HG03378 (cell line): ENCODE measurements at regions not wholly inside any gene's neighbourhood (a gene's known extent, or its start where the extent isn't known, plus 50 kb on each side); places are given as distances from the start of the nearest gene placed in this dataset.

ENCODE experiments used
- ATAC-seq: cut with Tn5 transposase; IDR thresholded peaks from one replicate; pipeline ENCODE4 v1.9.1; 2021; ENCODE audit warnings: mild to moderate bottlenecking, moderate library complexity; ENCODE audit not compliant: unreplicated experiment

GRCh38 chr1:221286399-221286798, 407.2 kb downstream of the HLX start:
- no peak for ATAC-seq

DNA sequence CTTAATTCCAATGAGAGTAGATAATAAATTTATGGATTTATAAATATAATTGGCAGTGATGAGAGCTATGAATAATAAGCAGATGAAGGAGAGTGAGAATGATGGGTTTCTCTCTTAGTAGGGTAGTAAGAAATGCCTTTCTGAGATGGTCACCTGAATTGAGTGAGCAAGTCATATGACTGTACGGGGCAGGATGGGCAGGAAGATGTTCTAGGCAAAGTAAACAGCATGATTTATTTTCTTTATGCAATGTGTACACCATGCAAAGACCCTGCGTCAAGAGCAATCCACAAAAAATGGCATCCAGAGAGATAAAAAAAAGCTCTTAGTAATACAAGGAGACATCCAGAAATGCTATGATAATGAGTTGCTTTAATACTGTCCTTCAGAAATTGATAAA, 409.9 kb downstream of the HLX start:
- no peak for ATAC-seq

DNA sequence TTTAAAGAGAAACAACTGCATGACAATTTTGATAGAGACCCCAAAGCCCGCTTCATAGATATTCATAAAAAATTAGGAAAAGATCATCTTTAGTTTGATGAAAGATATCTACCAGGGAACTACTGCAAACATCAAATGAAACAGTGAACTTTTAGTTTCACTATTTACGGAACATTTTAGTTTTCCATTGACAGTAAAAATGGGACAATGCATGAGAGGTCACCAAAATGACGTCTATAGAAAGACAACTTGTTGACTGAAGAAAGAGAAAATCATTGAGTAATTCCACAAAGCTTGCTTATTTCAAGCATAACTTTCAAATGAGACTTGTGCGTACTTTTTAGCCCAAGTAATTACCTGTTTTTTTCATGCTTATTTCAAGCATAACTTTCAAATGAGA, 411.4 kb downstream of the HLX start:
- ATAC-seq: no peak

- ATAC-seq: no peak
Observed at GRCh38 chr1:221291113-221291512, 411.9 kb downstream of the HLX start.

- ATAC-seq: no peak
Observed at GRCh38 chr1:221292652-221293051, 413.4 kb downstream of the HLX start.

- no peak for ATAC-seq
Observed at GRCh38 chr1:221294242-221294641, 415.0 kb downstream of the HLX start.

DNA sequence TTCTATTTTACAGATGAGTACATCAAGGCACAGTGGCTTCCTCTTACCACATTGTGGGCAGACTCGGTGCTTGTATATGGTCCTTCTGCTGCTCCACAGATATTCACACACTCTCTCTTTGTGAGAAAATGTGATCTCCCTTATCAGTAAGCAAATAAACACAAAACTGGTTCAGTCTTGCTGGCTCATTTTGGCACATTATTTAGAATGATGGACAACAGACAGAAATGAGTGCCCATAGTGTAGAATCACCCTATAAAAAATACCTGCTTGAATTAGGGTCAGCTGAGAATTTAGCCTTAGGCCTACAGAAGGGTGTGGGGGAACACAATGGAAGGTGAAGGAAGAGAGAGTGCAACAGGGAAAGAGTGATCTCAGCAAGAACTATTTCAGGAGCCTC, 423.1 kb downstream of the HLX start:
- ATAC-seq: no peak

- ATAC-seq: no peak
Observed at GRCh38 chr1:221302810-221303209, 423.6 kb downstream of the HLX start.

DNA sequence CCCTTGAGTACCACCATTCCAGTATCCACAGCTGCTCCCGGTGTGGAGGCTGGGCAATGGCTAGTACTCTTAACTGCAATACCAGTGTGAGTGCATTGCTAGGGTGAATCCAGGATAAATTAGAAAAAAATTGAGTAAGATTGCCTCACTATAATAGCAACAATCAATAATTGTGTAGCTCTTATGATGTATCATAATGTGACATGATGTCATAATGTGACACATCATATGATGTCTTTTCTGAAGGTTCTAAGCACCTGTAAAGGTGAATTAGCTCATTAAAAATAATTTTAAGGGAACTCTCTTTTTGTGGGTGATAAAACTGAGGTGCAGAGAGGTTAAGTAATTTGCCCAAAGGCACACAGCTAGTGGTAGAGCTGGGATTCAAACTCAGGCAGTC, 424.4 kb downstream of the HLX start:
- ATAC-seq: no peak

DNA sequence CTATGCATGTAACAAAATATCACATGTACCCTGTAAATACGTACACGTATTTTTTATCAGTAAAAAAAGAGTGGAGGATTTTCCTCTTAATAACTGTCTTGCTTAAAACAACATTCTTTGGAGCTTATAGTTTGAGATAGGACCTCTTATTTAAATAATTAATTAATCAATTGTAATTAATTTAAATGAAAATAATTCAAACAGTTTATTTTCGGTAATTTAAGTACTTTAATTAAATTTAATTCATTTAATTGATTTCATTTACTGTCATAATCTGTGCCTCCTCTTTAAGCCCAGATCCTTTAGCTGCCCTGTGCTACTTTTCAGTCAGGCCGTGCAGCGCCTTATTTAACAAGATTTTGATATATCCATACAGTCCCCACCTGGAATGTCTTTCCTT, 427.0 kb downstream of the HLX start:
- no peak for ATAC-seq

- ATAC-seq: no peak
Observed at GRCh38 chr1:221308534-221309511, 429.6 kb downstream of the HLX start.

DNA sequence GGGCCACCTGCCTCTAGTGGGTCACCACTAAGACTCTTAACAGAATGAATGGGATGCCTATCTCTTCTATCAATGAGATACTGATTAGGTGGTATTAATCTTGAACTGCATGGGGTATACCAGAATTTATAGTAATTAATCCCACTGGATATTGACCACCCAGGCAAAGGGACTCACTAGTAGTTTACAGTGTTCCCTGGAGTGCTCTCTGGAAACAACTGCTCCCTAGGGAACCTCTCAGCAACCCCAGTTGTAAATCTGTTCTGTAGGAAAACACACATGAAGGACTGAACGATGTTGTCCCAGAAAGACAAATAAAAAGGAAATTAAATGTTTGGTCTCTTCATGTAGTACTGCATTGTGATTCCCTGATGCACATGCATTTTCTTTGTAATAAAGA, 430.5 kb downstream of the HLX start:
- ATAC-seq: no peak

DNA sequence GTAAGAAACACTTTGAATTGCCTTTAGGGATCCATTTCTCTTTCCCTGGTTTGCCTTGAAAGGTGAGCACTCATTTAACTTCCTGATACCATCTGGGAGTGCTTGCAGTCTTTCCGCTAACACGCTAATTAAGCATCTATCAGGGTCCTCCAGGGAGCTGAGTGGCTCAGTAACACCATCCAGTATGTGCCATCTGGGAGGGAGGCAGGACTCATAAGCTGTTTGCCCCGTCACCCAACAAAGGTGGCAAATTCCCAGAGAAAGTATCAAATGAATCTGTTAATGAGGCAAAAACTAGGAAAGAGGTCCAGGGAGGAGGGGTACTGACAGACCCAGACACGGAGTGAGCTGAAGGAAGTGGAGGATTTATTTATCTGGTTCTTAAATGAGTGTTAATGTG, 430.9 kb downstream of the HLX start:
- ATAC-seq: no peak

DNA sequence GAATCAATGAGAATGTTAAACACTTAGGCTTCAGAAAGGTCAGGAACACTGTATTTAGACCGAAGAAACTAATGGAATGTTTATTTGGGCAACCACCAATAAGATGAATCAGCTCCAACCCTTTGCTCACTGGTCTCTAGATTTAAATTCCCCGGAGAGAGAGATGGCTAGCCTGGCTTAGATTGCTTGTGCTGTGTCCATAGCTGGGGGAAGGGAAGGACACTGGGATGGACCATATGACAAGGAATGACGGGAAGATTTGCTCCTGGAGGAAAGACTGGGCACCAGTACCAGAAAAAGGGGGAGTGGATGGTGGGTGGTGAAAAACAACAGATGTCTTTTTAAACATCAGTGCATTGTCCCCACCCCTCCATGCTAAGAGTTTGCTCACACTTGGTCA, 426.6 kb downstream of the DUSP10 start:
- no peak for ATAC-seq

DNA sequence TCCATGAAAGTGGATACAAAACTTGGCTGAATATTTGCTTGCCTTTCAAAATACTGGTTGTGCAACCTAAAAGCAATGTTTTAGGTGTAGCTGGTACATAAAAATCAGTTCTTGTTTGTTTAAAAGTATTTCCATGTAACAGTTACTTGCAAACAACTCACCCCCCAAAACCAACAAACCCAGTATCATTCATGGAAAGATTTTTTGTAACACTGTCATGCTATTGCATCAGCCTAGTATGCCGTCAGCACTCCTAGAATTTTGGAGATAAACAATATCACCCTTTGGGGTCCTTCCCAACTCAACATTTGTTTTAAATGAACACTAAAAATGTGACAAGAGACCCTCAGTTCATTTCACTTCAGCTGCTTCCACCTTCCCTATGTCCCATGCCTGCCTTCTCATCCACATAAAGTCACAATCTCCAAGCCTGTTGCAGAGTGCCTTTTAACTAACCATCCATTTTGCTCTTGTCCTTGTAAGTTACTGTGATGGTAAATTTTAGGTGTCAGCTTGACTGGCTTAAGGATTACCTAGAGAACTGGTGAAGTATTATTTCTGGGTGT, 425.3 kb downstream of the DUSP10 start:
- ATAC-seq: no peak

- ATAC-seq: no peak
Observed at GRCh38 chr1:221317537-221317936, 424.4 kb downstream of the DUSP10 start.

- no peak for ATAC-seq
Observed at GRCh38 chr1:221327954-221328353, 413.9 kb downstream of the DUSP10 start.

GRCh38 chr1:221328371-221328770, 413.5 kb downstream of the DUSP10 start:
- ATAC-seq: no peak

DNA sequence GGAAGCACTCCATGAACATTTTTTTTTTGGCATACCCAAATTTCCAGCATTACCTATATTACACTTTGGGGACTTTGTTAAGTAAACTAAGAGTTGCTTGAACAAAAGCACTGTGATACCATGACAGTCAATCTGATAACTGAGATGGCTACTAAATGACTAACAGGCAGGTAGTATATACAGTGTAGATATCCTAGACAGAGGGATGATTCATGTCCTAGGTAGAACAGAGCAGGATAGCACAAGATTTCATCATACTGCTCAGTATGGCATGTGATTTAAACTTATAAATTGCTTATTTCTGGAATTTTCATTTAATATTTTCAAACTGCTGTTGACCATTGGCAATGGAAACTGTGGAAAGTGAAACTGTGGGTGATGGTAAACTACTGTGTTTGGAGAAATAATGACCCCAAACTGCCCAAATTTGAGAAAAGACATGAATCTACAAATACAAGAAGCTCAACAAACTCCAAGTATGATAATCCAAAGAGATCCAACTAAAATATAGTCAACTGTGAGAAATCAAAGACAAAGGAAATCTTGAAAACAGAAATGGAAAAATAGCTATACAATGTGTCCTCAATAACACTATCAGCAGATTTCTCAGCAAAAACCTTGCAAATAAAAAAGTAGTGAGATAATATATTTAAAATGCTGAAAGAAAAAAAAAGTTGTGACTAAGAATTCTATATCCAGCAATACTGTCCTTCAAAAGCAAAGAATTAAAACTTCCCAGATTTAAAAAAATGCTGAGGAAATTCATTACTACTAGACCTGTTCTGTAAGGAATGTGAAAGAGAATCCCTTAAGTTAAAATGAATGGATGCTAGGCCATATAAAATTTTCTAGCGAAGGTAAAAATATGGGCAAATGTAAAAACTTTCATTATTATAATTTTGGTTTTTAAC, 410.4 kb downstream of the DUSP10 start:
- no peak for ATAC-seq

DNA sequence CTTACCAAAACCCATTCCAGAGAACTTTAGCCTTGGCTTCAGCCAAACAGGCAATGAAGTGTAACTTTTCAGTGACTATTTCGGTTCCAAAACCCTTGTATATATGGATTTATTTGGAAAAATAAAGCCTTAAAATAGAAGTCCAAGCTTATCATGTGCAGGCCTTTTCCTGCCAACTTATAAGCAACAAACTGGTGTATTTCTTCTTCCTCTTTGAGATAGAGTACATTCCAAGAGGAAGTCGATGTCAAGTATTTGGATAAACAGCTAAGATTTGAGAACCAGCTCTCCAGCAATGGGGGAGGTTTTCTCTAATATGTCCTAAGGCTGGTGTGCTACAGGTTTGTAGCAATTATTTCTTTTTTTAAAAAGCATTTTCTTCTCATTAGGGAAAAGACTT, 407.8 kb downstream of the DUSP10 start:
- ATAC-seq: no peak
